ENCODE measurements at regions not wholly inside any gene's neighbourhood (a gene's known extent, or its start where the extent isn't known, plus 50 kb on each side); places are given as distances from the start of the nearest gene placed in this dataset.
"Not testable (repeated sequence)": the region's sequence is repeated elsewhere in the genome, so short reads cannot be mapped to it uniquely, and the experiment has no call there.

- no peak for DNase-seq (ENCODE audit: low read depth in 2 of 2)
- TF ChIP-seq, protein P1, sequence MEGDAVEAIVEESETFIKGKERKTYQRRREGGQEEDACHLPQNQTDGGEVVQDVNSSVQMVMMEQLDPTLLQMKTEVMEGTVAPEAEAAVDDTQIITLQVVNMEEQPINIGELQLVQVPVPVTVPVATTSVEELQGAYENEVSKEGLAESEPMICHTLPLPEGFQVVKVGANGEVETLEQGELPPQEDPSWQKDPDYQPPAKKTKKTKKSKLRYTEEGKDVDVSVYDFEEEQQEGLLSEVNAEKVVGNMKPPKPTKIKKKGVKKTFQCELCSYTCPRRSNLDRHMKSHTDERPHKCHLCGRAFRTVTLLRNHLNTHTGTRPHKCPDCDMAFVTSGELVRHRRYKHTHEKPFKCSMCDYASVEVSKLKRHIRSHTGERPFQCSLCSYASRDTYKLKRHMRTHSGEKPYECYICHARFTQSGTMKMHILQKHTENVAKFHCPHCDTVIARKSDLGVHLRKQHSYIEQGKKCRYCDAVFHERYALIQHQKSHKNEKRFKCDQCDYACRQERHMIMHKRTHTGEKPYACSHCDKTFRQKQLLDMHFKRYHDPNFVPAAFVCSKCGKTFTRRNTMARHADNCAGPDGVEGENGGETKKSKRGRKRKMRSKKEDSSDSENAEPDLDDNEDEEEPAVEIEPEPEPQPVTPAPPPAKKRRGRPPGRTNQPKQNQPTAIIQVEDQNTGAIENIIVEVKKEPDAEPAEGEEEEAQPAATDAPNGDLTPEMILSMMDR (IDR thresholded peaks at IDR 0.05; ENCODE audit: low read depth, low read length) = no peak
- no peak overlapping the region for H3K4me3 ChIP-seq (replicated peaks in 1 of 2; ENCODE audit: low read depth in 2 of 2, low read length in 2 of 2)
Measured at GRCh38 chr2:8244639-8245038, 437.2 kb upstream of the ID2 start.

DNA sequence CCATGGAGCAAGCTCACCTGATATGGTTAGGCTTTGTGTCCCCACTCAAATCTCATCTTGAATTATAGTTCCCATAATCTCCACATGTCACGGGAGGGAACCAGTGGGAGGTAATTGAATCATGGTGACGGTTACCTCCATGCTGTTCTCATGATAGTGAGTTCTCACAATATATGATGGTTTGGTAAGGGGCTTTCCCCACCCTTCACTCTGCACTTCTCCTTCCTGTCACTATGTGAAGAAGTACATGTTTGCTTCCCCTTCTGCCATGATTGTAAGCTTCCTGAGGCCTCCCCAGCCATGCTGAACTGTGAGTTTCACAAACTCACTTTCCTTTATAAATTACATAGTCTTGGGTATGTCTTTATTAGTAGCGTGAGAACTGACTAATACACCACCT, 435.7 kb upstream of the ID2 start:
- DNase-seq (ENCODE audit: low read depth in 2 of 2) = no peak

GRCh38 chr2:8247905-8248622, 433.8 kb upstream of the ID2 start:
- DNase-seq (ENCODE audit: low read depth in 2 of 2) = peak; percentile 3 to 7
- no peak overlapping the region for H3K4me3 ChIP-seq (replicated peaks in 1 of 2; ENCODE audit: low read depth in 2 of 2, low read length in 2 of 2)
- TF ChIP-seq, protein P1 (IDR thresholded peaks at IDR 0.05; ENCODE audit: low read depth, low read length) = no peak

More for the DNA sequence above, 435.7 kb upstream of the ID2 start:
- H3K4me3 ChIP-seq (replicated peaks in 1 of 2; ENCODE audit: low read depth in 2 of 2, low read length in 2 of 2) = no peak overlapping the region
- TF ChIP-seq, protein P1 (IDR thresholded peaks at IDR 0.05; ENCODE audit: low read depth, low read length) = no peak

DNA sequence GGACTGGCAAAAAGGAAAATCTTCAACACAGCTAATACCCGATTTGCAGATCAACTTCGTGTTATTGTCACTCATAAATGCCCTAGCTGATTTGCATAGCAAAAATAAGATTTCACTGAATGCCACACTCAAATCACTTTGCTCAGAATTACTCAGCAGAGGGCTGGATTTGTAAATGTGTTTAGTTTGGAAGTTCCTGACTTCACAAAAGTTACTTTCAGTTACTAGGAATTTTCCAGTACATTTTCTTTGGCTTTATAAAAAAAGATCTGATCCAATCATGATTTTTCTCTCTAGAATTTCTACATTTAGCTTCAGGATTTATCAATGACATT, 433.3 kb upstream of the ID2 start:
- DNase-seq (ENCODE audit: low read depth in 2 of 2) = no peak
- H3K4me3 ChIP-seq (replicated peaks in 1 of 2; ENCODE audit: low read depth in 2 of 2, low read length in 2 of 2) = no peak overlapping the region
- TF ChIP-seq, protein P1 (IDR thresholded peaks at IDR 0.05; ENCODE audit: low read depth, low read length) = no peak

GRCh38 chr2:8249141-8249540, 432.7 kb upstream of the ID2 start:
- H3K4me3 ChIP-seq (replicated peaks in 1 of 2; ENCODE audit: low read depth in 2 of 2, low read length in 2 of 2) = no peak overlapping the region
- no peak for DNase-seq (ENCODE audit: low read depth in 2 of 2)
- TF ChIP-seq, protein P1 (IDR thresholded peaks at IDR 0.05; ENCODE audit: low read depth, low read length) = no peak

- no peak overlapping the region for H3K4me3 ChIP-seq (replicated peaks in 1 of 2; ENCODE audit: low read depth in 2 of 2, low read length in 2 of 2)
- TF ChIP-seq, protein P1 (IDR thresholded peaks at IDR 0.05; ENCODE audit: low read depth, low read length) = no peak
- DNase-seq (ENCODE audit: low read depth in 2 of 2) = no peak
Measured at GRCh38 chr2:8249769-8250168, 432.1 kb upstream of the ID2 start.

GRCh38 chr2:8250290-8250689, 431.6 kb upstream of the ID2 start:
- not testable (repeated sequence) for H3K4me3 ChIP-seq (replicated peaks in 1 of 2; ENCODE audit: low read depth in 2 of 2, low read length in 2 of 2); DNase-seq (ENCODE audit: low read depth in 2 of 2)
